ENCODE measurements at regions not wholly inside any gene's neighbourhood (a gene's known extent, or its start where the extent isn't known, plus 50 kb on each side); places are given as distances from the start of the nearest gene placed in this dataset.
"Not testable (repeated sequence)": the region's sequence is repeated elsewhere in the genome, so short reads cannot be mapped to it uniquely, and the experiment has no call there.

DNA sequence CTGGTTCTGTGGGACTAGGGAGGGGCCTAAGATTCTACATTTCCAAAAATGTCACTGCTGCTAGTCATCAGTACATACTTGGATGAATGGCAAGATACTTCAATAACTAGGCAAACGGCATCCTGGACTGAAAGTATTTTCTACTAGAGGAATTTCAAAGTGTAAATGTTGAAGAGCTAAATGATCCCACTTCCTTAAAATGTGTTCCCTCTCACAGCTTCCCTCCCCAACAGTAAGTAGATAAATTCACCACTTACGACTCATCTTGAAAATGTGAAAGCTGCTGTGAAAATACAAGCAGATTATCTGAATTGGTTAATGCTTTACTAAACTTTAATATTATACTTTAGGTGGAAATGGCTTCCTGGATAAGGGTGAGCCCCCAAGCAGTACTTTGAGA lies 1571.5 kb upstream of the WWC1 start:
- DNase-seq, result no peak

DNA sequence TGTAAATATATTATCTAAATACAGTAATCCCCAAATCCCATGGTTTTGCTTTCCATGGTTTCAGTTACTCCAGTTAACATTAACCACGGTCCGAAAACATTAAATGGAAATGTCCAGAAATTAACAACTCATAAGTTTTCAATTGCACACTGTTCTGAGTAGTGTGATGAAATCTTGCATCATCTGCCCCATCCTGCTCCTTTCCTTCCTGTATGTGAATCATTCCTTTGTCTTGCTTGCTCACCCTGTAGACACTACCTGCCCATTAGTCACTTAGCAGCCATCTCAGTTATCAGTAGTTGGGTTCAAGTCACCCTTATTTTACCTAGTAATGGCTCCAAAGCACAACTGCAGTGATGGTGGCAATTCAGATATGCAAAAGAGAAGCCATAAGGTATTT lies 1568.5 kb upstream of the WWC1 start:
- DNase-seq, result no peak
- no peak for ATAC-seq
- Histone ChIP-seq H3K4me1 (no peaks in the 10 kb centered on the region), H3K27ac (no peak overlapping the region), H3K4me3 (no peak overlapping the region), H3K36me3 (no peaks in the 10 kb centered on the region), H3K9me3 (no peaks in the 10 kb centered on the region), H3K27me3 (no peaks in the 10 kb centered on the region)
- TF ChIP-seq, protein P1, sequence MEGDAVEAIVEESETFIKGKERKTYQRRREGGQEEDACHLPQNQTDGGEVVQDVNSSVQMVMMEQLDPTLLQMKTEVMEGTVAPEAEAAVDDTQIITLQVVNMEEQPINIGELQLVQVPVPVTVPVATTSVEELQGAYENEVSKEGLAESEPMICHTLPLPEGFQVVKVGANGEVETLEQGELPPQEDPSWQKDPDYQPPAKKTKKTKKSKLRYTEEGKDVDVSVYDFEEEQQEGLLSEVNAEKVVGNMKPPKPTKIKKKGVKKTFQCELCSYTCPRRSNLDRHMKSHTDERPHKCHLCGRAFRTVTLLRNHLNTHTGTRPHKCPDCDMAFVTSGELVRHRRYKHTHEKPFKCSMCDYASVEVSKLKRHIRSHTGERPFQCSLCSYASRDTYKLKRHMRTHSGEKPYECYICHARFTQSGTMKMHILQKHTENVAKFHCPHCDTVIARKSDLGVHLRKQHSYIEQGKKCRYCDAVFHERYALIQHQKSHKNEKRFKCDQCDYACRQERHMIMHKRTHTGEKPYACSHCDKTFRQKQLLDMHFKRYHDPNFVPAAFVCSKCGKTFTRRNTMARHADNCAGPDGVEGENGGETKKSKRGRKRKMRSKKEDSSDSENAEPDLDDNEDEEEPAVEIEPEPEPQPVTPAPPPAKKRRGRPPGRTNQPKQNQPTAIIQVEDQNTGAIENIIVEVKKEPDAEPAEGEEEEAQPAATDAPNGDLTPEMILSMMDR (IDR thresholded peaks at IDR 0.05), result no peak
- intact Hi-C loops (cut with DNase I), result no loop called here
- 84 to 89% methylated on average over 2 of the region's 2 CpGs for WGBS, 2 donors
- no peak for FAIRE-seq

More for the DNA sequence above, 1571.5 kb upstream of the WWC1 start:
- no peak overlapping the region for H3K27ac ChIP-seq
- FAIRE-seq (no peak), ATAC-seq (no peak)
- intact Hi-C loops (cut with DNase I), result no loop called here
- no peaks in the 10 kb centered on the region for H3K27me3 ChIP-seq
- TF ChIP-seq, protein P1 (IDR thresholded peaks at IDR 0.05), result no peak
- no peaks in the 10 kb centered on the region for H3K36me3 ChIP-seq
- H3K4me1 ChIP-seq, result no peaks in the 10 kb centered on the region
- 51 to 72% methylated on average over 2 of the region's 2 CpGs for WGBS, 2 donors
- no peak overlapping the region for H3K4me3 ChIP-seq
- no peaks in the 10 kb centered on the region for H3K9me3 ChIP-seq

DNA sequence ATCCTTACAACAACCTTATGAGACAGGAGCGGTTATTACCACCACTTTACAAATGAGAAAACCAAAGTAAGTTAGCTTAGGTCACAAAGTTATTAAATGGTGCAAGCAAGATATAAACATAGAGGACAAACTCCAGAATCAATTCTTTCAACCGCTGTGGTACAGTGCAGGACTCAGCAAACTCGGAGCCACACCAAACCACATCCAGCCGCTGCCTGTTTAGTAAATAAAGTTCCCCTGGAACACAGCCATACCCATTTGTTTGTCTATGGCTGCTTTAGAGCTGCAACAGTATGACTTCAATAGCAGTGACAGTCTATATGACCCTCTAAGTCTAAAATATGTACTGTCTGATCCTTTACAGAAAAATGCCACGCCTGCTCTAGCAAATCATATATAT lies 1567.2 kb upstream of the WWC1 start:
- intact Hi-C loops (cut with DNase I), result no loop called here
- ATAC-seq, result no peak
- H3K9me3 ChIP-seq, result no peaks in the 10 kb centered on the region
- H3K27me3 ChIP-seq, result no peaks in the 10 kb centered on the region
- no peaks in the 10 kb centered on the region for H3K36me3 ChIP-seq
- no peak for DNase-seq
- no peaks in the 10 kb centered on the region for H3K4me1 ChIP-seq
- H3K27ac ChIP-seq, result no peak overlapping the region
- TF ChIP-seq, protein P1 (IDR thresholded peaks at IDR 0.05), result no peak
- FAIRE-seq, result no peak
- H3K4me3 ChIP-seq, result no peak overlapping the region
- WGBS, 2 donors, result 41 to 44% methylated on average over 5 of the region's 5 CpGs

DNA sequence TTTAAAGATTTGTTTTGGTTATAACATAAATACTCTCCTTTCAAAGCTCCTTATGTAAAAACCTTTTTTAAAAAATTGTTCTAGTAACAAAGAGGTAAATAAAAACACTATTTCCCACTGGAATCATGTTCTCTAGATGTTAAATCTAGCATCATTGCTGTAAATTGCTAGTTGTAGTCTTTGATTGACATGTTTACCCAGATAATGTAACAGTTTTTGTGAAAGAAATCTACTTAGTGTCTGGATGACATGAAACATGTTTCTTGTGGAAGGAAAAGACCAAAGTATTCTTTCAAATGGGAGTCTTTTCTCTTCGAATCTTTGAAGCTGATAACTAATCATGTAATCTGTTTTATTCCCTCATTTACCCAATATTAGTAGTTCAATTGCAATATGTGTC lies 1565.9 kb upstream of the WWC1 start:
- H3K36me3 ChIP-seq, result no peaks in the 10 kb centered on the region
- ATAC-seq (no peak), DNase-seq (no peak), FAIRE-seq (no peak)
- no peak overlapping the region for H3K4me3 ChIP-seq
- TF ChIP-seq, protein P1 (IDR thresholded peaks at IDR 0.05), result no peak
- H3K4me1 ChIP-seq, result no peaks in the 10 kb centered on the region
- 33 to 34% methylated on average over 1 of the region's 1 CpG for WGBS, 2 donors
- intact Hi-C loops (cut with DNase I), result no loop called here
- H3K27ac ChIP-seq, result no peak overlapping the region
- no peaks in the 10 kb centered on the region for H3K9me3 ChIP-seq
- no peaks in the 10 kb centered on the region for H3K27me3 ChIP-seq

DNA sequence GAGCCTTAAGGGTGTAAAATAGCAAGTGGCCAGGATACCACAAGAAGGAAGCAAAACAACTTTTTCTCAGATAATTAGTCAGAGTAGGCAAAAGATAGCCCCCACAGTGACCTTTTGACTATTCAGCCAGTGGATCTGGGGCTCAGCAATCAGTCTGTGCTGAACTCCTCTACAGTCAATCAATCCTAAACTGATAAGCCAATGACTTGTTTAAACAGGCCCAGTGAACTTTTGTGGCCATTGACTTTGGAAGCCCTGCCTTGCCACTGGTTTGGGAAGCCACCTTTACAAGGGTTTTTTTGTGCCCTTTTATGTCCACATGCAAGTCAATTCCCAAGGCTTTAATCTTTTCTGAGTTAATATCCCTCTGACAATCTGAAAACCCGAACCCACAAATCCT lies 1565.0 kb upstream of the WWC1 start:
- ATAC-seq (no peak), DNase-seq (no peak), FAIRE-seq (no peak)
- no peaks in the 10 kb centered on the region for H3K27me3 ChIP-seq
- WGBS, 2 donors, result 49 to 57% methylated on average over 1 of the region's 1 CpG
- H3K36me3 ChIP-seq, result no peaks in the 10 kb centered on the region
- intact Hi-C loops (cut with DNase I), result no loop called here
- H3K4me3 ChIP-seq, result no peak overlapping the region
- no peak overlapping the region for H3K27ac ChIP-seq
- no peaks in the 10 kb centered on the region for H3K4me1 ChIP-seq
- no peaks in the 10 kb centered on the region for H3K9me3 ChIP-seq
- TF ChIP-seq, protein P1 (IDR thresholded peaks at IDR 0.05), result no peak

DNA sequence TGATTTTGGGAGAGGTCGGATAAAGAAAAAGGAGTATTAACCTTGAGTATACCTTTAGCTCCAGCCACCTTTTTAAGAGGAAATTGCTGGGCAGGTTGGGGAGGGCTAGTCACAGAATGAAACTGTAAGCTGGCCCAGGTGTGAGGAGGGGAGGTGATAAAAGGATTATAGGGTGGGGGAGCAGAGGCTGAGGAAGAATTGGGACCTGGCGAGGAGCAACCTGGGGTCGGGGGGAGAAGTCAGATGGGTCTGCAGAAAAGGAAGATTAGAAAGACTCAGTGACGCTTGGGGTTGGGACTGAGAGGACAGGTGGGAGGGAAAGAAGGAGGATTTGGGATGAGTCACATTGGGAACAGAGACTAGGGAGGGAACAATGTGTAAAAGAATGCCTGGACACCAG lies 1548.5 kb upstream of the WWC1 start:
- intact Hi-C loops (cut with DNase I); H3K27me3 ChIP-seq; FAIRE-seq; DNase-seq; H3K9me3 ChIP-seq; ATAC-seq; H3K4me1 ChIP-seq; H3K27ac ChIP-seq; H3K4me3 ChIP-seq; H3K36me3 ChIP-seq: not testable (repeated sequence)
- 67 to 70% methylated on average over 4 of the region's 4 CpGs for WGBS, 2 donors

Measured in pancreas (tissue), 10 donors.